Inflammatory macrophage treated with lipopolysaccharide for 4 hours (primary cell): ENCODE measurements at regions not wholly inside any gene's neighbourhood (a gene's known extent, or its start where the extent isn't known, plus 50 kb on each side); places are given as distances from the start of the nearest gene placed in this dataset.
"Not testable (repeated sequence)": the region's sequence is repeated elsewhere in the genome, so short reads cannot be mapped to it uniquely, and the experiment has no call there.

Experiments
- DNase-seq: peaks from one replicate; pipeline ENCODE4 v3.0.0-alpha.2; 2020

DNA sequence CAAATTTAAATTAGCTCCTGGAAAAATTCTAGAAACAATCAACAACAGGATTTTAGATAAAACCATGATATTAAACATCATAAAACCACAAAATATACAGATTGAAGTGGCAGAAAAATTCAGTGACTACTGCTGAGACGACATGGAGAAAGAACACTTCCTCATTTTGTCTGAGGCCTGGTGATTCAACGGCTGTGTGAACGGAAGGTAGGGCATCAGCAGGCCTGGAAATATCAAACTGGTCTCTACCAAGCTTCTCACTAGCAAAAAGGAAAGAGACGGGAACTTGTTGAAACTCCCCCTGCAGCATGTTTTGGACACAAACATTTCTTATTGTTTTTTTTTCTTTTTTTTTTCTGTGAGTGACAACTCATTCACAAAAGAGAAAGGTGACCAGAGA is 58.0 kb upstream of the AHI1 start:
- DNase-seq = peak; percentile 62

DNA sequence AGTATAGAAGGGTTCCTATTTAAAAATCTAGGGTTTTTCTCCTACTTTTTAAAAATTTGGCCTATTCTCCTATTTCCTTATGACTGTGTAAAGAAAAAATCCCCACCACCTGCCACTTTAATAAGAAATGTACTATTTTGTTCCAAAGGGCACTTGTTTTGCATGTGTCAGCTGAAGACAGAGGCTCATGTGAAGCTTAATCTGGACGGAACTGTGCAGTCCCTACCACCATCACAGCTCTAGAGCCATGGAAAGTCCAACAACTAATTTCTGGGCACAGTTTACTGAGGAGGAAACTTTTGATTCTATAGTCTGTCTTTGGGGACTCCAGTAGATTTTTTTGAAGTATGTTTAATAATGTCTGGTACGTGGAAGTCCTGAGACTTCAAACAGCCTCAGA is 60.0 kb upstream of the AHI1 start:
- DNase-seq = no peak

GRCh38 chr6:135565605-135566004 is 68.1 kb upstream of the AHI1 start:
- DNase-seq = not testable (repeated sequence)

DNA sequence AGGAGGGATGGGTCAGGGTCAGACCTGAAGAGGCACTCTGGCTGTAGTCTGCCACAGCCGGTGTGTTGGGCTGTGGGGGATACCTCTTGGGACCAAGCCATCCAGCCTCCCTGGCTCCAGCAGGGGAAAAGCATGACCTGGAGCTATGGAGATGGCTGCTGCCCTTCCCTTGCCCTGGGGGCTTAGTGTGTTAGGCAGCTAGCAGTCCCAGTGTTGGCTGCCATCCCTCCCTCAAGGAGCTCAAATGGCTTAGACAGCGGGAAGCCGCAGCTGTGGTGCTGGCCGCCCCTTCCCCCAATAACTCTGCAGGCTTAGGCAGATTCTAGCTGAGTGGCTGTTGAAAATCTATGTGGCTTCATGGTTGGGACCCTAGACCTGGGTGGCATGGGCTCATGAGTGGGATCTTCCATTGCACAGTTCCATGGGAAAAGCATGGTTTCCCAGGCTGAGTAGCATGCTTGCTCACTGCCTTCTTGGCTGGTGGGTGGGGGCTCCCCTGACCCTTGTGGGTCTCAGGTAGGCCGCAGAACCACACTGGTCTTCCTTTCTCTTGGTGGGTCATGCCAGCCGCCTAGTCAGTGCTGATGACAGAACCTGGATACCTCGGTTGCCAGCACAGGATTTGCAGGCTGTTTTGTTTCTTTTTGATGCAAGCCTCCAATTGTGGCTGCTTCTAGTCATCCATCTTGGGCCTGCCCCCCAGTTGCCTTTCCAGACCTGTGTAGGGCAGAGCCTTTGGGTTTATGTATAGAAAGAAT is 69.0 kb upstream of the AHI1 start:
- DNase-seq = no peak

DNA sequence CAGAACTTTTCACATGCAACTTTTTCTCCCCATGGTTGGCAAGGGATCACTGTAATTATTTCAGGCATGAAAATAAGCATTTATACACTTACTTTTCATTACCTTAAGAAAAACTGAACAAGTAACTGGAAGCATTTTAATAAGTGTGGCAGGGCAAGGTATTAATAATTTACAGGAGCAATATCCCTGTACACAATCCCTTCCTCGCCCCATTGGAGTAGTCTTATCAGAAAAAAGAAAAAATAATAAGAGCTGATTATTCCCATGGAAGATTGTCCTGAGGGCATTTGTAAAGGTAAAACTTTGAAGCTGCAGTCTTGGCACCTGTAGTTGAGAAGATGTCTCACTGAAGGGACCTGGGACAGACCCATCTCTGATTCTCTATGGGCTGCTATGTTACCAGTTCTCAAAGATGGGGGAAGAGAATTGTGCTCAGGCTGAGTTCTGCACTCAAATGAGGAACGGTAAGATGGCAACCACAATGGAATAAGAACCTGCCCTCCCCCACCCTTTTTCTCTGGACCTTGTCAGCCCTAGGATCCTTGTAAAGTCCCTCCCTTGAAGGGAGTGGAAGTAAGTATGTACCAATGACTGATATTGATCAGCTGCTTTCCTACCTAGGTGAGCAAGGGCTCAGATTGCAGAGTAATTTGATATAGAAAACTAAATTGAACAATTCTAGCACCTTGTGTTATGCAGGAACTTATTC is 70.0 kb upstream of the AHI1 start:
- DNase-seq = no peak

GRCh38 chr6:135568379-135568778 is 70.8 kb upstream of the AHI1 start:
- no peak for DNase-seq

- no peak for DNase-seq
Measured at GRCh38 chr6:135572051-135572450, 74.5 kb upstream of the AHI1 start.

GRCh38 chr6:135575629-135576028 is 78.1 kb upstream of the AHI1 start:
- DNase-seq = no peak

DNA sequence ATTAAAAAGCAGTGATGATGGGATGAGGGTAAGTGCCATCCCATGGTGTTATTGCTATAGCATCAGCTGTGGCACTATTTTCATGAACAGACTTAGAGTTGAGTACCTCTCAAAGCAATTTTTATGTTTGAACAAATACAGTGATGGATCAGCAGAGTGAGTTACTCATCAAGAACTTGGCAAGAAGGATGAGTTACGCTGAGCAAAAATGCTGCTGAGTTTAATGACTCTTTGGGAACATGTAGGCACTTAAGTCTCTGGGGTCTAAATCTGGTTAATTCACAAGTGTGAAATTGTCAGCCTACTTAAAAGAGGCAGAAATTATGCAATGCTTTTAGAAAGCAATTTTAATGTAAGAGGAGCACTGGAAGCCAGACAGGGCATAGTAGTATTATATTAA is 78.5 kb upstream of the AHI1 start:
- DNase-seq = no peak

- DNase-seq = no peak
Measured at GRCh38 chr6:135577059-135577538, 79.6 kb upstream of the AHI1 start.

- DNase-seq = no peak
Measured at GRCh38 chr6:135578976-135579375, 81.4 kb upstream of the AHI1 start.

- DNase-seq = no peak
Measured at GRCh38 chr6:135581211-135581610, 83.7 kb upstream of the AHI1 start.

- DNase-seq = no peak
Measured at GRCh38 chr6:135583256-135583761, 85.8 kb upstream of the AHI1 start.

DNA sequence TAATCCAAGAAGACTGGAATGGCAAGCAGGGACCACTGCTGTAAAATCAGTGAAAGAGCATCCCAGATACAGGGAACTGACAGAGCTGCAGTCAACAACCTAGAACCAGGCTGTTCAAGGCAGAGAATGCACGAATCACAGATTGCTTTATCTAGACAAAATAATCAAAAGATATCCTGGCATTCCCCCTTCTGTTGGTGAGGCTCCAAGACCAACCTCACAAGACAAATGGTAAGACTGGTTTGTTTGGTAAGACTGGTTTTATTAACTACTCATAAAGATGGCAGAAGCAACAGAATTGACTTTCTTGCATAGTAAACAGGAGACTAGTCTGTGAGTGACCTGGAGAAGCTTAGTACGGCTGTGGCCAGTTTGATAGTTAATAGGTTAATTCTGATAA is 88.8 kb upstream of the AHI1 start:
- no peak for DNase-seq

DNA sequence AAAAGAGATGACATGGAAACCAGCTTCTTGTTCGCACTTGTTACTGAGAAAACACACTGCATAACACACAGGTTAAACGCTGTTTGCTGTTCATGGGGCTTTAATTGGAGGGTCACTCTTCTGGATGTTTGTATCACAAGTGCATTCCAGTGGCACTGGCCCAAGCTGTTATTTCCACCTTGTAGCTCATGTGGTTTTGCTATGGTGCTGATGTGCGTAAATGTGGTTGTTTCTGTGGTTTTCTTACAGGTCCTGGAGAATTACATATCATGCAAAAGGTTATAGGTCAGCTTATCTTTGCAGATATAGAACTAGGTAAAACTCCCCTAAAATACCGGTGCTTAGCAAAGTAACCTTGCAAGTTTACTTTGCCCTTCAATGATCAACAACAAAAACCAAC is 89.3 kb upstream of the AHI1 start:
- DNase-seq = no peak

DNA sequence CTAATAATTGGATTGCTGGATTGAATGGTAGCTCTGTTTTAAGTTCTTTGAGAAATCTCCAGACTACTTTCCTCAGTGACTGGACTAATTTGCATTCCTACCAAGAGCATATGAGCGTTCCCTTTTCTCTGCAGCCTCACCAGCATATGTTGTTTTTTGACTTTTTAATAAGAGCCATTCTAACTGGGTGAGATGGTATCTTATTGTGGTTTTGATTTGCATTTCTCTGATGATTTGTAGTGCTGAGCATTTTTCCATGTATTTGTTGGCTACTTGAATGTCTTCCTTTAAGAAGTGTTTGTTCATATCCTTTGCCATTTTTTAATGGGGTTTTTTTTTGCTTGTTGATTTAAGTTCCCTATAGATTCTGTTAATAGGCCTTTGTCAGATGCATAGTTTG is 94.7 kb upstream of the AHI1 start:
- DNase-seq = no peak

DNA sequence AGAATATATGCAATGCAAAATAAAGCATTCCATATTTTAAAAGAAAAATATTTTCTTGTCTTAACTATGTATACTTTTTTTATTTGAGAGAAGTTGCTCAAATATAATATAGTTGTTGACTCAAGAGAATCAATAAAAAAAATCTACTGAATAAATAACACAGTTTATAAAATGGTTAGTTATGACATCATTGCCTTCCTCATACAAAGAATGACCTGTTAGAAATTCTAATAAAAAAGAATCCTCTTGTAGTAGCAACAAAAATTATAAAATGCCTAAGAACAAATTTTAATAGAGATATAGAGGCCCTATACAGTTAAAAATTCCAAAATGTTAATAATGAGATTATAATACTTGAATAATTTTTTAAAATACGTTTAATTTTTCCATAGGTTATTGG is 96.5 kb upstream of the AHI1 start:
- DNase-seq = no peak

GRCh38 chr6:135600086-135600702 is 102.7 kb upstream of the AHI1 start:
- DNase-seq = no peak

DNA sequence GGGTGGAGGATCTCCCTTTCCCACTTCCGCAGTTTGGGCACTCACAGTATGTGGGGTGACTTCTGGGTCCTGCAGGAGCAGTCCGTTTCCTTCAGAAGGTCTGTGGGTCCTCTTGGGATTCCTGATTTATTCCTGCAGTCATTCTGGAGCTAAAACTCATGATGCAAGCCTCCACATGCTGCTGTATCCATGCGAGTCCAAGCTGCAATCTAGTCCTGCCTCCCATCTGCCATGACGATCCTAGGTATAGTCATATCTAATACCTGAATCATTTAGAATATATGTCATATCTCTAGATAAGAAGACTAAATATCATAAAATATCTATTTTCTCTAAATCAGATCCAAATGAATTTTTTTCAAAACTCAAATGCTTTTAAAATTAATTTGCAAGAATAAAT is 103.4 kb upstream of the AHI1 start:
- no peak for DNase-seq

DNA sequence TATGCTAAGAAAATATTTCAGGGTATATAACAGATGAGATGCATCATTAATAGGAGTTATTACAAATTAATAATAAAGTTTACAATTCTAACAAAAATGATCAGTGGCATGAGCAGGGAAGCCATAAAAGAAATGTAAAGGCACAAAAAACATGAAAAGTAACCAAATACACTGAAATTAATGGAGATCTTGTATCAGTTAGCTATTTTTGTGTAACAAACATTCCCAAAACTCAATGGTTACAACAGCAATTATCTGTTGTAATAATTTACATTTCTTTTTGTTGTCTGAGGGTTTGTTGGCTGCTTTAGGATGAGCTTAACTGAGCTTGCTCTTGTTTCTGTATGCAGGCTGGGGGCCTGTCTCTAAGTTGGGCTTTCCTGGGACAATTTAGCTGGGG is 104.3 kb upstream of the AHI1 start:
- no peak for DNase-seq

DNA sequence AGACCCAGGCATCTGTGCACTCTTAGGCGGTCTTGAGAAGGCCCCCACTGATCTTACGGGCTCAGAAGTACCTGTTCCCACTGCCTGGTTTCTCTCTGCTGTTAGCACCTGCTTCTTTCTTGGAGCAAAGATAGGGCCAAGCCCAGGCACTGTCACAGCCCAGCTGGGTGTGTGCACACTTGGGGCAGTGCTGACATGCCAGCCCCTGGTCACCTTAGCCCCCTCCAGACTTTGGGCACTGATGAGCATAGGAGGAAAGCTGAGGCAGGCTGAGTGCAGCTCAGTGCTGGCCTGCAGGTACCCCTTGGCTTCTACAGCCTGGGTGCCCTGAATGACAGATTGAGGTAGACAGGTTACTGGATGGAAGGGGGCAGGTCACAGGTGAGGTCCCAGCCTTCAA is 105.7 kb upstream of the AHI1 start:
- DNase-seq = no peak

DNA sequence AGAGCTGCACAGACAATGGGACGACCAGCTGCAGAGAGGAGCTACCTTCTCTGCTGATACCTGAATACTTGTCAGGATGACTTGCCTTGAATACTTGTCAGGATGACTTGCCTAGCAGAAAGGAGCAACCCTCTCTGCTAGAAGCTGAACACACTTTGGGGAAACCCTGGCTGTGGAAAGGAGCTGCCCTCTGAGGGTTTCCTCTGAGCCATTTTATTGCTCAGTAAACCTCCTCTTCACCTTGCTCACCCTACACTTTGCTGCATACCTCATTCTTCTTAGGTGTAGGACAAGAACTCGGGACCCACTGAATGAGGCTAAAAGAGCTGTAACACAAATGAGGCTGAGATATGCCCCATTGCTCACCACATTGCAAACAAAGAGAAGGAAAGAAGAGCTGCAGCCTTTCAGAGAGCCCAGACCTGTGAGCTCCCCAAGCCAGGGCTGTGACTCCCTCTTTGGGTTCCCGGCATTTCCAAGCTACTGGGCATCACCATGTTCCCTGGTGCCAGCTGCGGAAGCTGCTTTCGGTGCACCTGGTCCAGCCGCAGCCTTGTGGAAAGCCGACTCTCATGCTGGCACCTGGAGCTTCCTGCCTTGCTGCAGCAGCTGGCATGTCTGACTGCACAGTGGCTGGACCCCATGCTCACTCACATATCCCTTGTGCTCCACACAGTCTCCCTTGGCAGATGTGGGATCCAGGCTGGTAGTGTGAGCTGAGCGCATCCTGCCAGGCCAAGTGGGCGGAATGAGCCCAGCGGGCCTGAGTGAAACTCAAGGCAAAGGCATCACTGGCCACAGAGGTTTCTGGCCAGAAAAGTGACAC is 106.7 kb upstream of the AHI1 start:
- no peak for DNase-seq

DNA sequence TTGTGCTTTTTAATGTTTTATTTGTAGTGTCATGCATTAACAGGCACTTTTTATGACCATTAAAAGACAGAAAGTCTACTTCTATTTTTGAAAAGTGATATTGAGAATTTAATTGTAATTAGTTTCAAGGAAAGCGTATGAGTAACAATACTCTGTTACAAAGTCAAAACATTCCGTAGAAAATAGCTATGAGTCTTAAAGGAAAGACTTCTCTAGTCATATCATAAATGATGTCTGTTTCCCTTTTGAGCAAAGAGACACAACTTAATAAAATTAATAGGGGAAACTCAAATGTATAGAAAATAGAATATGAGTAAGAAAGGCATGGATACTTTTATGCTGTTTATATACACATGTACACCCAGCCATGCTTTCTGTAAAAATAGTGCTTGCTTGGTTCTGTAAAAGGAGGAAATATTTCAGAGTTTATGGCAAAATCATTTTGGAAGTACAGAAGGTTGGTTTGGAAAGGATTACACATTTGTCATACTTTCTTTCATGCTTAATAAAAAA is 107.8 kb upstream of the AHI1 start:
- no peak for DNase-seq
